Mucosa of descending colon (tissue), 3 donors: ENCODE measurements at regions not wholly inside any gene's neighbourhood (a gene's known extent, or its start where the extent isn't known, plus 50 kb on each side); places are given as distances from the start of the nearest gene placed in this dataset.

Experiments
- ATAC-seq: fragments of 200-7000 bp; cut with Tn5 transposase; one replicate; pipeline ENCODE4 v1.9.1; 2020; ENCODE audit warnings: mild to moderate bottlenecking, moderate library complexity
- DNase-seq, 3 donors: peaks; one replicate each; pipeline ENCODE4 v3.0.0-alpha.2; 2020
- H3K36me3 ChIP-seq: fragments of 200-600 bp; one replicate; pipeline ENCODE4 v1.8.0; 2021; ENCODE audit warnings: low read depth, mild to moderate bottlenecking
- H3K4me1 ChIP-seq: fragments of 200-600 bp; one replicate; pipeline ENCODE4 v1.8.0; 2021; ENCODE audit warnings: low read depth, mild to moderate bottlenecking
- H3K4me3 ChIP-seq: fragments of 200-600 bp; one replicate; pipeline ENCODE4 v1.8.0; 2021; ENCODE audit warnings: mild to moderate bottlenecking
- H3K9me3 ChIP-seq: fragments of 200-600 bp; one replicate; pipeline ENCODE4 v1.8.0; 2021; ENCODE audit warnings: mild to moderate bottlenecking
- CTCF ChIP-seq: fragments of 200-600 bp; IDR thresholded peaks from one replicate; pipeline ENCODE4 v1.8.0; 2022; ENCODE audit warnings: antibody characterized with exemption, mild to moderate bottlenecking
- intact Hi-C, 2 donors: fragments of 100-400 bp; cut with DNase I in 1 of 2; cut with micrococcal nuclease in 1 of 2; formaldehyde crosslinking; loops; one replicate each; pipeline versions ENCODE4 v1.11.0 to v1.11.1; 2022; cut with DNase I, micrococcal nuclease
- donor health status: DM: no; HTN: no; CAD: no; lungs with moderate emphysema.
- donor health status: DM: no; HTN: no; CAD: no.
- donor health status: DM: no; HTN: yes; CAD: no.

GRCh38 chr12:82174936-82175335 is 183.3 kb downstream of the CCDC59 start:
- Histone ChIP-seq H3K4me1 (no peaks in the 10 kb centered on the region), H3K36me3 (no peaks in the 10 kb centered on the region), H3K4me3 (no peak overlapping the region), H3K9me3 (no peaks in the 10 kb centered on the region)
- no peak for TF ChIP-seq CTCF
- DNase-seq (no peak), ATAC-seq (peak; percentile 28)
- intact Hi-C loops, result no loop called here

GRCh38 chr12:82174383-82174782 is 183.8 kb downstream of the CCDC59 start:
- no peaks in the 10 kb centered on the region for H3K4me1 ChIP-seq
- intact Hi-C loops, result no loop called here
- H3K4me3 ChIP-seq, result no peak overlapping the region
- H3K36me3 ChIP-seq, result no peaks in the 10 kb centered on the region
- ATAC-seq (no peak), DNase-seq (no peak)
- TF ChIP-seq CTCF, result no peak
- no peaks in the 10 kb centered on the region for H3K9me3 ChIP-seq

- Histone ChIP-seq H3K4me3 (no peak overlapping the region), H3K36me3 (no peaks in the 10 kb centered on the region), H3K4me1 (no peaks in the 10 kb centered on the region), H3K9me3 (no peaks in the 10 kb centered on the region)
- no peak for TF ChIP-seq CTCF
- intact Hi-C loops, result no loop called here
- no peak for DNase-seq
- no peak for ATAC-seq
Observed at GRCh38 chr12:82149045-82149444, 209.1 kb downstream of the CCDC59 start.

GRCh38 chr12:82146740-82147139 is 211.4 kb downstream of the CCDC59 start:
- H3K36me3 ChIP-seq, result no peaks in the 10 kb centered on the region
- intact Hi-C loops, result no loop called here
- DNase-seq (no peak), ATAC-seq (no peak)
- no peak for TF ChIP-seq CTCF
- H3K4me1 ChIP-seq, result no peaks in the 10 kb centered on the region
- no peaks in the 10 kb centered on the region for H3K9me3 ChIP-seq
- H3K4me3 ChIP-seq, result no peak overlapping the region

- Histone ChIP-seq H3K4me1 (no peaks in the 10 kb centered on the region), H3K4me3 (no peak overlapping the region), H3K36me3 (no peaks in the 10 kb centered on the region), H3K9me3 (no peaks in the 10 kb centered on the region)
- ATAC-seq (no peak), DNase-seq (no peak)
- intact Hi-C loops, result no loop called here
- TF ChIP-seq CTCF, result no peak
Observed at GRCh38 chr12:82144505-82144904, 213.7 kb downstream of the CCDC59 start.

- H3K4me3 ChIP-seq, result no peak overlapping the region
- no peaks in the 10 kb centered on the region for H3K4me1 ChIP-seq
- no peak for TF ChIP-seq CTCF
- intact Hi-C loops, result no loop called here
- ATAC-seq (no peak), DNase-seq (no peak)
- no peaks in the 10 kb centered on the region for H3K36me3 ChIP-seq
- no peaks in the 10 kb centered on the region for H3K9me3 ChIP-seq
Observed at GRCh38 chr12:82132390-82132789, 225.8 kb downstream of the CCDC59 start.
